ENCODE measurements at regions not wholly inside any gene's neighbourhood (a gene's known extent, or its start where the extent isn't known, plus 50 kb on each side); places are given as distances from the start of the nearest gene placed in this dataset.

DNA sequence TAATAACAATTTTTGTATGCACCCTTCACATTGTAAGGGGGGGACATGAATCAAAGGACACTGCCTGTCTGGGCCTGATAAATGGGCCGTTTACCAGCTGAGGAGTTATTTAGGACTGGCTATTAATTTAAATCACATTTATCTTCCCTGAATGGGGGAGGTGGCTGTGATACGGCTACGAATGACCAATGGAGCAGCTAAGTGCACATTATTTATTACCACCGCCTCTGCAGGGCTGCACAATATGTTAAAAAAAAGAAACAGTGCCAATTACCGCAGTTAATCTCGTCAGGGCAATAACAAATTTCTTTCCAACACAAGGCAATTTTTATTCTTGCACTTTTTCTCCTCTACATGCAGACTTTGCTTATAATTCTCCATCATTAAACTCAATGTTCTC, 318.4 kb downstream of the IRX2 start:
- H3K4me3 ChIP-seq (ENCODE audit: low read length in 2 of 2): no peak overlapping the region
- H3K4me1 ChIP-seq (ENCODE audit: control insufficient read depth in 2 of 2, insufficient read depth in 2 of 2, low read length in 2 of 2): no peaks in the 10 kb centered on the region
- no peak for DNase-seq (ENCODE audit: low read depth in 6 of 9, low spot score in 9 of 9)
- peaks cover 0 to 1% of the 10 kb centered on the region in 2 donors for H3K9me3 ChIP-seq (ENCODE audit: control insufficient read depth in 2 of 2, insufficient read depth in 1 of 2, low read length in 1 of 2)
- no peaks in the 10 kb centered on the region for H3K27me3 ChIP-seq (ENCODE audit: control insufficient read depth in 2 of 2, insufficient read depth in 1 of 2, low read length in 1 of 2)
- no peaks in the 10 kb centered on the region for H3K36me3 ChIP-seq (ENCODE audit: control insufficient read depth in 2 of 2, insufficient read depth in 2 of 2, low read length in 1 of 2)
- WGBS: 92% methylated on average over 6 of the region's 6 CpGs
- H3K27ac ChIP-seq (ENCODE audit: low read depth in 1 of 2, low read length in 1 of 2): no peak overlapping the region

GRCh38 chr5:2432076-2432920, 319.2 kb downstream of the IRX2 start:
- WGBS: 77% methylated on average over 14 of the region's 14 CpGs
- H3K4me1 ChIP-seq (ENCODE audit: control insufficient read depth in 2 of 2, insufficient read depth in 2 of 2, low read length in 2 of 2): no peaks in the 10 kb centered on the region
- no peaks in the 10 kb centered on the region for H3K27me3 ChIP-seq (ENCODE audit: control insufficient read depth in 2 of 2, insufficient read depth in 1 of 2, low read length in 1 of 2)
- no peak overlapping the region for H3K27ac ChIP-seq (ENCODE audit: low read depth in 1 of 2, low read length in 1 of 2)
- H3K4me3 ChIP-seq (ENCODE audit: low read length in 2 of 2): no peak overlapping the region
- H3K36me3 ChIP-seq (ENCODE audit: control insufficient read depth in 2 of 2, insufficient read depth in 2 of 2, low read length in 1 of 2): no peaks in the 10 kb centered on the region
- peaks cover 0 to 1% of the 10 kb centered on the region in 2 donors for H3K9me3 ChIP-seq (ENCODE audit: control insufficient read depth in 2 of 2, insufficient read depth in 1 of 2, low read length in 1 of 2)
- DNase-seq (ENCODE audit: low read depth in 6 of 9, low spot score in 9 of 9): no peak

GRCh38 chr5:2430606-2431005, 320.9 kb downstream of the IRX2 start:
- WGBS: 84% methylated on average over 5 of the region's 5 CpGs
- no peak for DNase-seq (ENCODE audit: low read depth in 6 of 9, low spot score in 9 of 9)

GRCh38 chr5:2427983-2428382, 323.5 kb downstream of the IRX2 start:
- H3K36me3 ChIP-seq (ENCODE audit: control insufficient read depth in 2 of 2, insufficient read depth in 2 of 2, low read length in 1 of 2): no peaks in the 10 kb centered on the region

More at GRCh38 chr5:2430606-2431005, 320.9 kb downstream of the IRX2 start:
- no peaks in the 10 kb centered on the region for H3K36me3 ChIP-seq (ENCODE audit: control insufficient read depth in 2 of 2, insufficient read depth in 2 of 2, low read length in 1 of 2)
- no peaks in the 10 kb centered on the region for H3K27me3 ChIP-seq (ENCODE audit: control insufficient read depth in 2 of 2, insufficient read depth in 1 of 2, low read length in 1 of 2)
- no peak overlapping the region for H3K4me3 ChIP-seq (ENCODE audit: low read length in 2 of 2)
- H3K4me1 ChIP-seq (ENCODE audit: control insufficient read depth in 2 of 2, insufficient read depth in 2 of 2, low read length in 2 of 2): no peaks in the 10 kb centered on the region
- peaks cover 0 to 1% of the 10 kb centered on the region in 2 donors for H3K9me3 ChIP-seq (ENCODE audit: control insufficient read depth in 2 of 2, insufficient read depth in 1 of 2, low read length in 1 of 2)
- H3K27ac ChIP-seq (ENCODE audit: low read depth in 1 of 2, low read length in 1 of 2): no peak overlapping the region

GRCh38 chr5:2423634-2424033, 327.8 kb downstream of the IRX2 start:
- H3K36me3 ChIP-seq (ENCODE audit: control insufficient read depth in 2 of 2, insufficient read depth in 2 of 2, low read length in 1 of 2): no peaks in the 10 kb centered on the region
- H3K27me3 ChIP-seq (ENCODE audit: control insufficient read depth in 2 of 2, insufficient read depth in 1 of 2, low read length in 1 of 2): no peaks in the 10 kb centered on the region
- DNase-seq (ENCODE audit: low read depth in 6 of 9, low spot score in 9 of 9): no peak
- peaks cover 0 to 3% of the 10 kb centered on the region in 2 donors for H3K9me3 ChIP-seq (ENCODE audit: control insufficient read depth in 2 of 2, insufficient read depth in 1 of 2, low read length in 1 of 2)
- H3K4me1 ChIP-seq (ENCODE audit: control insufficient read depth in 2 of 2, insufficient read depth in 2 of 2, low read length in 2 of 2): no peaks in the 10 kb centered on the region
- no peak overlapping the region for H3K27ac ChIP-seq (ENCODE audit: low read depth in 1 of 2, low read length in 1 of 2)
- no peak overlapping the region for H3K4me3 ChIP-seq (ENCODE audit: low read length in 2 of 2)
- 89% methylated on average over 2 of the region's 2 CpGs for WGBS

More at GRCh38 chr5:2427983-2428382, 323.5 kb downstream of the IRX2 start:
- DNase-seq (ENCODE audit: low read depth in 6 of 9, low spot score in 9 of 9): no peak
- Histone ChIP-seq H3K27ac (ENCODE audit: low read depth in 1 of 2, low read length in 1 of 2) (no peak overlapping the region), H3K9me3 (ENCODE audit: control insufficient read depth in 2 of 2, insufficient read depth in 1 of 2, low read length in 1 of 2) (no peaks in the 10 kb centered on the region), H3K4me3 (ENCODE audit: low read length in 2 of 2) (no peak overlapping the region), H3K27me3 (ENCODE audit: control insufficient read depth in 2 of 2, insufficient read depth in 1 of 2, low read length in 1 of 2) (no peaks in the 10 kb centered on the region), H3K4me1 (ENCODE audit: control insufficient read depth in 2 of 2, insufficient read depth in 2 of 2, low read length in 2 of 2) (no peaks in the 10 kb centered on the region)
- WGBS: 83% methylated on average over 4 of the region's 4 CpGs

DNA sequence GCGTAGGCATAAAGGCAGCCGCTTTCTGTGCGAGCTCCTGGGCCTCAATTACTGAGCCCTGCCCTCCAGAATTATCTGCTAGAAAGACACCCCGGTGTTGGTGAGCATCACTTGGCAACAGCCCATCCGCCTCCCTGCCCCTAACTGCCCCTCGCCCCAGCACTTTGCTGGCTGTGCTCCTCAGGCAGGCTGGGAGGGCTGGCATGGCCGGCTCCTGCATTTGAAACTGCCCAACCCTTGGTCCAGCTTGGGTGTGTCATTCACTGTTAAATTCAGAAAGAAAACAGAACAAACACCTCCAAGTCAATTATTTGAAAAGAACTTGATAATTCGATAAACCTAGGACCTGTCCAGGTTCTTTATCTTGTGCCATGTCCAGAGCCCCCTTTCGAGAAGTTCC, 334.2 kb downstream of the IRX2 start:
- DNase-seq (ENCODE audit: low read depth in 6 of 9, low spot score in 9 of 9): no peak
- Histone ChIP-seq H3K9me3 (ENCODE audit: control insufficient read depth in 2 of 2, insufficient read depth in 1 of 2, low read length in 1 of 2) (peaks cover 0 to 11% of the 10 kb centered on the region in 2 donors), H3K27me3 (ENCODE audit: control insufficient read depth in 2 of 2, insufficient read depth in 1 of 2, low read length in 1 of 2) (no peaks in the 10 kb centered on the region), H3K4me3 (ENCODE audit: low read length in 2 of 2) (no peak overlapping the region), H3K36me3 (ENCODE audit: control insufficient read depth in 2 of 2, insufficient read depth in 2 of 2, low read length in 1 of 2) (no peaks in the 10 kb centered on the region), H3K4me1 (ENCODE audit: control insufficient read depth in 2 of 2, insufficient read depth in 2 of 2, low read length in 2 of 2) (no peaks in the 10 kb centered on the region), H3K27ac (ENCODE audit: low read depth in 1 of 2, low read length in 1 of 2) (no peak overlapping the region)
- WGBS: 93% methylated on average over 9 of the region's 9 CpGs

- Histone ChIP-seq H3K36me3 (ENCODE audit: control insufficient read depth in 2 of 2, insufficient read depth in 2 of 2, low read length in 1 of 2) (no peaks in the 10 kb centered on the region), H3K9me3 (ENCODE audit: control insufficient read depth in 2 of 2, insufficient read depth in 1 of 2, low read length in 1 of 2) (peaks cover 0 to 8% of the 10 kb centered on the region in 2 donors), H3K27me3 (ENCODE audit: control insufficient read depth in 2 of 2, insufficient read depth in 1 of 2, low read length in 1 of 2) (no peaks in the 10 kb centered on the region), H3K27ac (ENCODE audit: low read depth in 1 of 2, low read length in 1 of 2) (no peak overlapping the region), H3K4me3 (ENCODE audit: low read length in 2 of 2) (no peak overlapping the region), H3K4me1 (ENCODE audit: control insufficient read depth in 2 of 2, insufficient read depth in 2 of 2, low read length in 2 of 2) (no peaks in the 10 kb centered on the region)
- WGBS: 61% methylated on average over 23 of the region's 23 CpGs
- DNase-seq (ENCODE audit: low read depth in 6 of 9, low spot score in 9 of 9): no peak
Observed at GRCh38 chr5:2415678-2416077, 335.8 kb downstream of the IRX2 start.

- Histone ChIP-seq H3K27me3 (ENCODE audit: control insufficient read depth in 2 of 2, insufficient read depth in 1 of 2, low read length in 1 of 2) (no peaks in the 10 kb centered on the region), H3K27ac (ENCODE audit: low read depth in 1 of 2, low read length in 1 of 2) (no peak overlapping the region), H3K36me3 (ENCODE audit: control insufficient read depth in 2 of 2, insufficient read depth in 2 of 2, low read length in 1 of 2) (no peaks in the 10 kb centered on the region), H3K4me1 (ENCODE audit: control insufficient read depth in 2 of 2, insufficient read depth in 2 of 2, low read length in 2 of 2) (no peaks in the 10 kb centered on the region), H3K9me3 (ENCODE audit: control insufficient read depth in 2 of 2, insufficient read depth in 1 of 2, low read length in 1 of 2) (peaks cover 0 to 6% of the 10 kb centered on the region in 2 donors), H3K4me3 (ENCODE audit: low read length in 2 of 2) (no peak overlapping the region)
- no peak for DNase-seq (ENCODE audit: low read depth in 6 of 9, low spot score in 9 of 9)
- WGBS: 88% methylated on average over 6 of the region's 6 CpGs
Observed at GRCh38 chr5:2410451-2410850, 341.0 kb downstream of the IRX2 start.

GRCh38 chr5:2403296-2403695, 348.2 kb downstream of the IRX2 start:
- no peak overlapping the region for H3K27ac ChIP-seq (ENCODE audit: low read depth in 1 of 2, low read length in 1 of 2)
- no peak overlapping the region for H3K4me3 ChIP-seq (ENCODE audit: low read length in 2 of 2)
- peaks cover 0 to 3% of the 10 kb centered on the region in 2 donors for H3K9me3 ChIP-seq (ENCODE audit: control insufficient read depth in 2 of 2, insufficient read depth in 1 of 2, low read length in 1 of 2)
- DNase-seq (ENCODE audit: low read depth in 6 of 9, low spot score in 9 of 9): no peak
- H3K36me3 ChIP-seq (ENCODE audit: control insufficient read depth in 2 of 2, insufficient read depth in 2 of 2, low read length in 1 of 2): no peaks in the 10 kb centered on the region
- no peaks in the 10 kb centered on the region for H3K4me1 ChIP-seq (ENCODE audit: control insufficient read depth in 2 of 2, insufficient read depth in 2 of 2, low read length in 2 of 2)
- no peaks in the 10 kb centered on the region for H3K27me3 ChIP-seq (ENCODE audit: control insufficient read depth in 2 of 2, insufficient read depth in 1 of 2, low read length in 1 of 2)
- WGBS: 89% methylated on average over 1 of the region's 1 CpG

All from thymus (tissue), 11 donors.